Loucy (cell line): ENCODE measurements at regions not wholly inside any gene's neighbourhood (a gene's known extent, or its start where the extent isn't known, plus 50 kb on each side); places are given as distances from the start of the nearest gene placed in this dataset.

Experiments used
- CTCF ChIP-seq: fragments of 200-600 bp; sonication (generic); conservative IDR thresholded peaks from 2 replicates; pipeline ENCODE4 v1.5.1; 2014; ENCODE audit warnings: mild to moderate bottlenecking, antibody characterized with exemption, low read length
- EZH2phosphoT487 ChIP-seq: fragments of 200-600 bp; IDR thresholded peaks from 2 replicates; pipeline ENCODE4 v1.6.1; 2018; ENCODE audit warnings: antibody characterized with exemption, mild to moderate bottlenecking, moderate library complexity, borderline replicate concordance

GRCh38 chr11:26201411-26201810, 130.5 kb upstream of the ANO3 start:
- no peak for TF ChIP-seq CTCF
- no peak for TF ChIP-seq EZH2phosphoT487
